ENCODE measurements at regions not wholly inside any gene's neighbourhood (a gene's known extent, or its start where the extent isn't known, plus 50 kb on each side); places are given as distances from the start of the nearest gene placed in this dataset.
"Not testable (repeated sequence)": the region's sequence is repeated elsewhere in the genome, so short reads cannot be mapped to it uniquely, and the experiment has no call there.

GRCh38 chr4:55712835-55713234, 76.7 kb upstream of the NMU start:
- TF ChIP-seq, protein P1, sequence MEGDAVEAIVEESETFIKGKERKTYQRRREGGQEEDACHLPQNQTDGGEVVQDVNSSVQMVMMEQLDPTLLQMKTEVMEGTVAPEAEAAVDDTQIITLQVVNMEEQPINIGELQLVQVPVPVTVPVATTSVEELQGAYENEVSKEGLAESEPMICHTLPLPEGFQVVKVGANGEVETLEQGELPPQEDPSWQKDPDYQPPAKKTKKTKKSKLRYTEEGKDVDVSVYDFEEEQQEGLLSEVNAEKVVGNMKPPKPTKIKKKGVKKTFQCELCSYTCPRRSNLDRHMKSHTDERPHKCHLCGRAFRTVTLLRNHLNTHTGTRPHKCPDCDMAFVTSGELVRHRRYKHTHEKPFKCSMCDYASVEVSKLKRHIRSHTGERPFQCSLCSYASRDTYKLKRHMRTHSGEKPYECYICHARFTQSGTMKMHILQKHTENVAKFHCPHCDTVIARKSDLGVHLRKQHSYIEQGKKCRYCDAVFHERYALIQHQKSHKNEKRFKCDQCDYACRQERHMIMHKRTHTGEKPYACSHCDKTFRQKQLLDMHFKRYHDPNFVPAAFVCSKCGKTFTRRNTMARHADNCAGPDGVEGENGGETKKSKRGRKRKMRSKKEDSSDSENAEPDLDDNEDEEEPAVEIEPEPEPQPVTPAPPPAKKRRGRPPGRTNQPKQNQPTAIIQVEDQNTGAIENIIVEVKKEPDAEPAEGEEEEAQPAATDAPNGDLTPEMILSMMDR (IDR thresholded peaks at IDR 0.05), result not testable (repeated sequence)
- TF ChIP-seq POLR2A (IDR thresholded peaks at IDR 0.05), result not testable (repeated sequence)

Measured in heart left ventricle (tissue), 13 donors.